NB4 (cell line): ENCODE measurements at regions not wholly inside any gene's neighbourhood (a gene's known extent, or its start where the extent isn't known, plus 50 kb on each side); places are given as distances from the start of the nearest gene placed in this dataset.
A peak's percentile ranks its signal among the peaks of the same experiment; 100 is the strongest.
"Not testable (repeated sequence)": the region's sequence is repeated elsewhere in the genome, so short reads cannot be mapped to it uniquely, and the experiment has no call there.

ENCODE experiments used
- DNase-seq: peaks from one replicate; pipeline ENCODE4 v3.0.0; 2010; ENCODE audit warnings: low read depth
- H3K4me3 ChIP-seq: one replicate; pipeline ENCODE4 v1.5.1; 2011; ENCODE audit warnings: mild to moderate bottlenecking, low read depth, low read length, moderate library complexity
- CTCF ChIP-seq: IDR thresholded peaks from one replicate; pipeline ENCODE4 v1.5.1; 2012; ENCODE audit warnings: low read depth, low read length
- MAX ChIP-seq: IDR thresholded peaks from 2 replicates; pipeline ENCODE4 v1.6.1; 2011; ENCODE audit warnings: low read depth, low read length
- MYC ChIP-seq: IDR thresholded peaks from 2 replicates; pipeline ENCODE4 v1.6.1; 2011; ENCODE audit warnings: low read depth, low read length
- POLR2A ChIP-seq: IDR thresholded peaks from 2 replicates; pipeline ENCODE4 v1.6.1; 2011; ENCODE audit warnings: mild to moderate bottlenecking; ENCODE audit not compliant: insufficient read length; ENCODE audit errors: extremely low read depth

GRCh38 chr2:83879127-83879526 is 580.0 kb downstream of the SUCLG1 start:
- H3K4me3 ChIP-seq: no peak overlapping the region
- TF ChIP-seq POLR2A (no peak), MAX (no peak), CTCF (no peak), MYC (no peak)
- no peak for DNase-seq

GRCh38 chr2:83877261-83877660 is 581.8 kb downstream of the SUCLG1 start:
- DNase-seq, H3K4me3 ChIP-seq: not testable (repeated sequence)

- peak; percentile 3 for TF ChIP-seq CTCF
- no peak for TF ChIP-seq MYC
- no peak for DNase-seq
- H3K4me3 ChIP-seq: no peak overlapping the region
Measured at GRCh38 chr2:83874712-83875430, 584.2 kb downstream of the SUCLG1 start.

GRCh38 chr2:83874066-83874465 is 585.0 kb downstream of the SUCLG1 start:
- DNase-seq: no peak
- TF ChIP-seq CTCF (no peak), MYC (no peak), POLR2A (no peak), MAX (no peak)
- no peak overlapping the region for H3K4me3 ChIP-seq

GRCh38 chr2:83873110-83873509 is 586.0 kb downstream of the SUCLG1 start:
- H3K4me3 ChIP-seq: no peak overlapping the region
- no peak for DNase-seq
- no peak for TF ChIP-seq MAX
- no peak for TF ChIP-seq POLR2A
- TF ChIP-seq MYC: no peak
- no peak for TF ChIP-seq CTCF

GRCh38 chr2:83866211-83866610 is 592.9 kb downstream of the SUCLG1 start:
- no peak overlapping the region for H3K4me3 ChIP-seq
- no peak for TF ChIP-seq MYC
- no peak for DNase-seq

GRCh38 chr2:83862600-83862999 is 596.5 kb downstream of the SUCLG1 start:
- no peak for DNase-seq
- no peak overlapping the region for H3K4me3 ChIP-seq
- TF ChIP-seq CTCF: no peak
- no peak for TF ChIP-seq MYC
- TF ChIP-seq POLR2A: no peak
- TF ChIP-seq MAX: no peak
